ENCODE measurements at regions not wholly inside any gene's neighbourhood (a gene's known extent, or its start where the extent isn't known, plus 50 kb on each side); places are given as distances from the start of the nearest gene placed in this dataset.

DNA sequence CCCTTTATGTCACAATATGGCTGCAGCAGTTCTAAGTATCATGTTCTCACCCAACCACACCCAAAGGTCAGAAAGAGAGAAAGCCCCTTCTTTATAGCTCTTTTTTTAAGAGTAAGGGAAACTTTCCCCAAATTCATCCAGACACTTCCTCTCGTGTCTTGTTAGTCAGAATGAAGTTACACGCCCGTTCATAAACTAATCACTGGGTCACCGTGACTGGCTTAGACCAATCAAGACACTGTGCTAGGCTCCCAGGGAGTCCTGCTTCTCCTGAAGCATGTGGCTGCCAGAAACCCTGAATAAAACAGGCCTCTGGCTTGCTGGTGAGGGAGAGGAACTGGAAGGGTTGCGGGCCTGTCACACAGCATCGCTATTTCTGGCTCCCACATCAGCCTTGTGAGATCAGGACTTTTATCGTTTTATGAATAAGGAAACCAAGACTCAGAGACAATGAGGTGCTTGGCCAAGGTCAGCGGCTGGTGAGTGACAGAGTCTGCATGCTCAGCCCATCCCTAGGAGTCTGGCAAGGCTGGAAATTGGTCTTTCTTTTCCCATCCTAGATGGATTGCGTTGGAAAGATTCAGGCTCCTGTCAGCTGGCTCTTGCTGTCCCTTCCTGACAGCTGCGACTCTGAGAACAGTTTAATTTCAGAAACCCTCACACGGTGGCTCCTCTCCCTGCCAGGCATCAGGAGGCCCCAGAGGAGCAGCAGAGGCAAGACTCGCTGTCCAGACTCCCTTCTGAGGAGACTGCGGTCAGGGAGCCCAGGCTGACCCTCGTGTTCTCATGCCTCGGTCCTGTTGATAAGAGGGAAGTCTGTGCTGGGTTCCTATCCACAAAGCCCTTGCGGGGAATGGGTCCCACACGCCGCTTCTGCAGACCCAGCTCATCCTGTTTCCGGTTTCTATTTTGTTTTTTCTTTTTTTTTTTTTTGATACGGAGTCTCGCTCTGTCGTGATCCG lies 104.5 kb upstream of the TAF1B start:
- TF ChIP-seq, protein P1, sequence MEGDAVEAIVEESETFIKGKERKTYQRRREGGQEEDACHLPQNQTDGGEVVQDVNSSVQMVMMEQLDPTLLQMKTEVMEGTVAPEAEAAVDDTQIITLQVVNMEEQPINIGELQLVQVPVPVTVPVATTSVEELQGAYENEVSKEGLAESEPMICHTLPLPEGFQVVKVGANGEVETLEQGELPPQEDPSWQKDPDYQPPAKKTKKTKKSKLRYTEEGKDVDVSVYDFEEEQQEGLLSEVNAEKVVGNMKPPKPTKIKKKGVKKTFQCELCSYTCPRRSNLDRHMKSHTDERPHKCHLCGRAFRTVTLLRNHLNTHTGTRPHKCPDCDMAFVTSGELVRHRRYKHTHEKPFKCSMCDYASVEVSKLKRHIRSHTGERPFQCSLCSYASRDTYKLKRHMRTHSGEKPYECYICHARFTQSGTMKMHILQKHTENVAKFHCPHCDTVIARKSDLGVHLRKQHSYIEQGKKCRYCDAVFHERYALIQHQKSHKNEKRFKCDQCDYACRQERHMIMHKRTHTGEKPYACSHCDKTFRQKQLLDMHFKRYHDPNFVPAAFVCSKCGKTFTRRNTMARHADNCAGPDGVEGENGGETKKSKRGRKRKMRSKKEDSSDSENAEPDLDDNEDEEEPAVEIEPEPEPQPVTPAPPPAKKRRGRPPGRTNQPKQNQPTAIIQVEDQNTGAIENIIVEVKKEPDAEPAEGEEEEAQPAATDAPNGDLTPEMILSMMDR (IDR thresholded peaks at IDR 0.05; ENCODE audit: borderline replicate concordance, insufficient read depth, low read depth, low read length): no peak
- no peak overlapping the region for H3K4me3 ChIP-seq (ENCODE audit: low read depth, low read length)

DNA sequence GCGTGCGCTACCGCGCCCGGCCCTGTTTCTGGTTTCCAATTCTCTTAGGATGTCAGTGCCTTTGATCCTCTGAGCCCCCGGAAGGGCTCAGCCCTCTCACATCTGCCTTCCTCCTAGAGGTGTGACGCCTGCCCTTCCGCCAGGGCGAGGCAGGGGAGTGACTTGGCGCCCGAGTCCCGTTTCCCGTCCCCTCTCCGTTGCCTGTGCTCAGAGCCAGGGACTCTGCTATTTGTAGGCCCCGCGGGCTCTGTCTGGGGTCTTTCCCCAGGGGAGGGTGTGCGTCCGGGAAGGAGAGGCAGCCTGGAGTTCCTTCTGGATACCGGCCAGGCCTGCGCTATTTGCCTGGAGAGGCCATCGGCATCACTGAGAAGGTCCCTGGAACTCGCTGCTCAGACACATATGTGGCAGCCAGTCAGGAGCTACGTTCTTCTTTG lies 103.7 kb upstream of the TAF1B start:
- TF ChIP-seq, protein P1 (IDR thresholded peaks at IDR 0.05; ENCODE audit: borderline replicate concordance, insufficient read depth, low read depth, low read length): no peak
- H3K4me3 ChIP-seq (ENCODE audit: low read depth, low read length): no peak overlapping the region

DNA sequence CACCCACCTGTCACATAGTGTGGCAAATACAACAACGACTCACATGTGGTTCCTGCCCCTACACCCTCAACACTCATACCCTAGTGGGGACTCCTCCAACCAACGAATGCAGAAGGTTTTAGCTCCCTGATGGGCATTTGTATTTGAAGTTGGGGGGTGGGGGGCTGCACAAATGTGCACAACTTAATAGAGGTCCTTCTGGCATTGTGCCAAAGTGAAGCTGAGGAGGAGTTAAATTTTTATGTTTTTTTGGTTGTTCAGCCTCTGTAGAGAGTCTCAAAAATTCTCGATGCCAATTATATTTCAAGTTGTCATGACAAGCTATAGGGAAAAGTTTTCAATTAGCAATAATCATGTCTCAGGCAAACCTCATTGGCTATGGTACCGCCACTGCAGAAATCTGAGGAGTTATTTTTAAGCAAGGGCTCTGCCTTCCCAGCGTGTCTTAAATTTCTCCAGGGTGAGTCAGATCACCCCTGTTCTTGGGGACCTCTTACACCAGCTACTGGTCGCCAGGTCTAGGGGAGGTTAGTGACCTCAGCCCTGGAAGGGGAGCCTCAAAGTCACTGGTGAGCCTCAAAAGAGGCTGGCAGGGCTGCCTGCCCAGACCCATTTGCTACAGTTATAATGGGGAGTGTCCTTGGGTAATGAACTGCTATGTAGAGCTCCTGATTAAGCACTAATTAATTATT lies 102.7 kb upstream of the TAF1B start:
- TF ChIP-seq, protein P1 (IDR thresholded peaks at IDR 0.05; ENCODE audit: borderline replicate concordance, insufficient read depth, low read depth, low read length): no peak
- H3K4me3 ChIP-seq (ENCODE audit: low read depth, low read length): no peak overlapping the region

DNA sequence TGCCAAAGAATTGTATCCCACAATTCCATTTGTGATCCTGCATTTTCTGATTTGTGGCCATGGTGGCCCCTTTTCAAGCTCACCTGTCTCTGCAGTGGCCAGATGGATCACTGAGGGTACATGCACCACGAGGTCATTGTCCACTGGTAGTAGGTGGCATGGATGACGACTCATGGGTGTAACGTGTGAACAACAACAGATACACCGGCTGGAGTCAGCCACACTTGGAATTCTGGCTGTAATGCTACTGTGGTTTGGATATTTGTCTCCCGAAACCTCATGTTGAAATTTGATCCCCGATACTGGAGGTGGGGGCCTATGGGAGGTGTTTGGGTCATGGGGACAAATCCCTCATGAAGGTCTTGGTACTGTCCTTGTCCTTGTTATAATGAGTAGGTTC lies 102.2 kb upstream of the TAF1B start:
- no peak overlapping the region for H3K4me3 ChIP-seq (ENCODE audit: low read depth, low read length)
- TF ChIP-seq, protein P1 (IDR thresholded peaks at IDR 0.05; ENCODE audit: borderline replicate concordance, insufficient read depth, low read depth, low read length): no peak

DNA sequence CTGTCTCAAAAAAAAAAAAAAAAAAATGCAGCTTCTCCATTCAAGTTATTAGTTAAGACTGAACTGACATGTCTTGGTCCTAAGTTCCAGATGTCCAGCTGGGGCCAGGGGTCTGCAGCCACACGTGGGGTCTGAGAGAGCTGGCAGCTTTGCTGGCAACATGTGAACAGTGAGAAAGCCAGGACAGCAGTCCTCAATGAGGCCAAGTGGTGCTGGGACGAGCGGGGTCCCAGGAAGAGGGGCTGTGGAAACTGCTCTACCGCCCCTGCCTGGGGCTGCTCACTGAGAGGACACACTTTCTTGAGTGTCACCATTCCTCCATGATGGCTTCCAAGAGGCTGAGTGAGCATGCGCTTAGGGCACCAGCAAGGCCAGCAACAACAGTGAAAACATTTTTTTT lies 100.7 kb upstream of the TAF1B start:
- H3K4me3 ChIP-seq (ENCODE audit: low read depth, low read length): no peak overlapping the region
- TF ChIP-seq, protein P1 (IDR thresholded peaks at IDR 0.05; ENCODE audit: borderline replicate concordance, insufficient read depth, low read depth, low read length): no peak

DNA sequence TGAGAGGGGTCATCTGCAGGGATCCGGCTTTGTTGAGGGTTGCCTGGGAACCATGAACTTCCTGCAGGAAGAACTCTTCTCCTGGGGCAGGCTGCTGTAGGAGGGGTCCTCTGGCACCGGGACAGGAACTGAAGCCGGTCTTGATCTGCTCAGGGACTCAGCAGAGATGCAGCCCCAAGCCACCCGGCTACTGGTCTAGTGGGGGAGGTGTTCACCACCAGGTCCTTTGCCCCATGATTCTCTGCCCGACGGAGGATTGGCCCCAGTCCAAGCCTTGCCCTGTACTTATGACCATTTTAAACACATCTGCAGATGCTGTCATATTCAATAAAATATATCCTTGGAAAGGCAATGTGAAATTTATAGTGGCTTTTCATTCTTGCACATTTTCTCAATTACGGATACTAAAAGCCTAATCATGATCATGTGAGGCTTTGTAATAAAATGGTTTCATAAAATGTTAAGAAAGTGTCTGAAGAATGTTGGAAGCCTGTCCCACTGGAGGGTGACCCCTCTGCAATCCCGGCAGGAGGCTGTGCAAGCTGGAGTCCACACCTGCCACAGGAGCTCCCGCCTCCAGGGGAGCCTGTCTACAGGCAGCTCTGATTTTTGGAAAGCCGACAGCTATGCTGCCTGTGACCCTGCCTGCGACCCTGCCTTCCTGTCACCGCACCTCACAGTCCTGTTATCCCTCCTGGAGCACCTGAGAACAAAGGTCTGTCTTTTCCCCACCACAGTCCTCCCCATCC lies 98.8 kb upstream of the TAF1B start:
- no peak overlapping the region for H3K4me3 ChIP-seq (ENCODE audit: low read depth, low read length)
- TF ChIP-seq, protein P1 (IDR thresholded peaks at IDR 0.05; ENCODE audit: borderline replicate concordance, insufficient read depth, low read depth, low read length): no peak

Data from GM12875 (cell line).